ENCODE measurements at regions not wholly inside any gene's neighbourhood (a gene's known extent, or its start where the extent isn't known, plus 50 kb on each side); places are given as distances from the start of the nearest gene placed in this dataset.

GRCh38 chr6:115396112-115396906 is 664.4 kb downstream of the FRK start:
- TF ChIP-seq NANOG (IDR thresholded peaks at IDR 0.05; ENCODE audit: borderline replicate concordance) = no peak
- no peak for TF ChIP-seq CTCF (conservative IDR thresholded peaks at IDR 0.05; ENCODE audit: low read depth in 2 of 2)
- no peak for TF ChIP-seq EZH2 (IDR thresholded peaks at IDR 0.05; ENCODE audit: low read depth, unreplicated experiment)
- no peak for TF ChIP-seq JUNB (IDR thresholded peaks at IDR 0.05; ENCODE audit: unreplicated experiment)
- no peak for TF ChIP-seq ZNF114 (CRISPR knock-in tag; IDR thresholded peaks at IDR 0.05)
- no peak for TF ChIP-seq EZH2phosphoT487 (IDR thresholded peaks at IDR 0.05; ENCODE audit: unreplicated experiment)
- no peak for TF ChIP-seq POLR2AphosphoS5 (IDR thresholded peaks at IDR 0.05; ENCODE audit: low read depth)
- TF ChIP-seq REST (IDR thresholded peaks at IDR 0.05; ENCODE audit: unreplicated experiment) = no peak
- no peak for TF ChIP-seq CREB1 (CRISPR knock-in tag; IDR thresholded peaks at IDR 0.05; ENCODE audit: low read depth)
- no peak for TF ChIP-seq ZNF331 (CRISPR knock-in tag; IDR thresholded peaks at IDR 0.05; ENCODE audit: low read depth)
- TF ChIP-seq ETS1 (IDR thresholded peaks at IDR 0.05) = no peak
- no peak for TF ChIP-seq ZNF462 (CRISPR knock-in tag; IDR thresholded peaks at IDR 0.05)

Data from GM23338 (cell line).